PC-9 (cell line): ENCODE measurements at regions not wholly inside any gene's neighbourhood (a gene's known extent, or its start where the extent isn't known, plus 50 kb on each side); places are given as distances from the start of the nearest gene placed in this dataset.
A peak's percentile ranks its signal among the peaks of the same experiment; 100 is the strongest.

Experiments used
- BruUV-seq: library from RNA; stranded (reverse); fragments of 400-500 nt; replicated peaks from 2 replicates; lab custom pipeline; 2021; lab: Mats Ljungman, UMichigan
- CTCF ChIA-PET: fragments of 300-600 bp; sonication (Branson Sonifier 250); formaldehyde crosslinking; loops from one replicate; lab custom pipeline; 2022; ENCODE audit warnings: antibody characterized with exemption; lab: Charles Lee
- POLR2A ChIA-PET: fragments of 300-600 bp; sonication (Branson Sonifier 250); formaldehyde crosslinking; loops from one replicate; lab custom pipeline; 2022; ENCODE audit warnings: antibody characterized with exemption; ENCODE audit not compliant: unreplicated experiment; lab: Charles Lee
- DNase-seq, 2 experiments: peaks; one replicate each; pipeline versions ENCODE4 v3.0.0 to v3.0.0-alpha.2; 2015 to 2022; ENCODE audit warnings: mixed read lengths in 1 of 2
- H2AFZ ChIP-seq: fragments of 200-600 bp; sonication (generic); 2 replicates; pipeline ENCODE4 v1.8.1; 2017; ENCODE audit warnings: antibody characterized with exemption
- H3F3A ChIP-seq: fragments of 200-600 bp; sonication (generic); 2 replicates; pipeline ENCODE4 v1.8.1; 2017; ENCODE audit warnings: antibody characterized with exemption, mild to moderate bottlenecking, low read depth; ENCODE audit not compliant: insufficient read depth
- H3K27ac ChIP-seq: fragments of 200-600 bp; sonication (generic); 2 replicates; pipeline ENCODE4 v1.6.1; 2016; ENCODE audit warnings: mixed run types
- H3K27me3 ChIP-seq: fragments of 200-600 bp; sonication (generic); 2 replicates; pipeline ENCODE4 v1.6.1; 2016; ENCODE audit warnings: low read depth, mixed run types; ENCODE audit not compliant: insufficient read depth
- H3K36me3 ChIP-seq: fragments of 200-600 bp; sonication (generic); 2 replicates; pipeline ENCODE4 v1.6.1; 2016; ENCODE audit warnings: low read depth, mixed run types
- H3K4me1 ChIP-seq: fragments of 200-600 bp; sonication (generic); replicated peaks from 2 replicates; pipeline ENCODE4 v1.6.1; 2016; ENCODE audit warnings: mixed run types; ENCODE audit not compliant: insufficient read depth
- H3K4me2 ChIP-seq: fragments of 200-600 bp; sonication (generic); 2 replicates; pipeline ENCODE4 v1.6.1; 2017; ENCODE audit warnings: mixed run types
- H3K4me3 ChIP-seq: fragments of 200-600 bp; sonication (generic); 2 replicates; pipeline ENCODE4 v1.6.1; 2016; ENCODE audit warnings: mixed run types
- H3K79me2 ChIP-seq: fragments of 200-600 bp; sonication (generic); 2 replicates; pipeline ENCODE4 v1.6.1; 2017; ENCODE audit warnings: low read depth, mixed run types
- H3K9me2 ChIP-seq: fragments of 200-600 bp; sonication (generic); 2 replicates; pipeline ENCODE4 v1.8.1; 2017; ENCODE audit warnings: mild to moderate bottlenecking; ENCODE audit not compliant: insufficient read depth
- H3K9me3 ChIP-seq: fragments of 200-600 bp; sonication (generic); 2 replicates; pipeline ENCODE4 v1.8.1; 2016; ENCODE audit warnings: low read depth; ENCODE audit not compliant: insufficient read depth
- H4K20me1 ChIP-seq: fragments of 200-600 bp; sonication (generic); 2 replicates; pipeline ENCODE4 v1.8.1; 2017; ENCODE audit not compliant: insufficient read depth
- EZH2 ChIP-seq: fragments of 200-600 bp; sonication (generic); IDR thresholded peaks from 2 replicates; pipeline ENCODE4 v1.8.0; 2017; ENCODE audit warnings: antibody characterized with exemption, low read depth
- intact Hi-C: fragments of 100-400 bp; cut with micrococcal nuclease; formaldehyde crosslinking; loops from one replicate; pipeline ENCODE4 v1.10.0; 2022; ENCODE audit not compliant: unreplicated experiment
- TF ChIP-seq, protein P1 (sequence below): fragments of 200-600 bp; sonication (generic); conservative IDR thresholded peaks from 2 replicates; pipeline ENCODE4 v1.6.1; 2017; ENCODE audit warnings: mixed run types, antibody characterized with exemption, mild to moderate bottlenecking, moderate library complexity

DNA sequence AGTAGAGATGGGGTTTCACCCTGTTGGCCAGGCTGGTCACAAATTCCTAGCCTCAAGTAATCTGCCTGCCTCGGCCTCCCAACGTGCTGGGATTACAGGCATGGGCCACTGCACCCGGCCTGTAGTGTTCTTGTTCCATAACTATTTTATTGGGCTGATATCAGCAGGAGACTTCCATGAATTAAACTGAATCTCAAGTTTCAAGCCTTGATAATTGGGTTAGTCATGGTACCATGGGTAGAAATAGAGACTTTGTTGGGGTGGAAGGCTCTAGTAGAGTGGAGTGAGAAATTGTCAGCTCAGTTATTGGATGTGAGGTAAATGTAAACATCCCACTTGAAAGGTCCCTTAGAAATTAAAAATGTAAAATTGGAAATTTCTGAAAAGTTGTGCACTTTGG is 419.1 kb downstream of the ADGRL2 start:
- Histone ChIP-seq H3K9me3 (no peaks in the 10 kb centered on the region), H3F3A (no peaks in the 10 kb centered on the region), H3K4me1 (no peaks in the 10 kb centered on the region), H3K27ac (no peak overlapping the region), H4K20me1 (no peaks in the 10 kb centered on the region), H3K9me2 (no peaks in the 10 kb centered on the region), H3K36me3 (no peaks in the 10 kb centered on the region), H3K79me2 (no peaks in the 10 kb centered on the region), H3K4me2 (no peak overlapping the region), H3K27me3 (no peaks in the 10 kb centered on the region), H3K4me3 (no peak overlapping the region), H2AFZ (no peak overlapping the region)
- BruUV-seq, result no TSS peak
- intact Hi-C loops, result no loop called here
- no peak for DNase-seq
- TF ChIP-seq EZH2, result no peak
- TF ChIP-seq, protein P1, sequence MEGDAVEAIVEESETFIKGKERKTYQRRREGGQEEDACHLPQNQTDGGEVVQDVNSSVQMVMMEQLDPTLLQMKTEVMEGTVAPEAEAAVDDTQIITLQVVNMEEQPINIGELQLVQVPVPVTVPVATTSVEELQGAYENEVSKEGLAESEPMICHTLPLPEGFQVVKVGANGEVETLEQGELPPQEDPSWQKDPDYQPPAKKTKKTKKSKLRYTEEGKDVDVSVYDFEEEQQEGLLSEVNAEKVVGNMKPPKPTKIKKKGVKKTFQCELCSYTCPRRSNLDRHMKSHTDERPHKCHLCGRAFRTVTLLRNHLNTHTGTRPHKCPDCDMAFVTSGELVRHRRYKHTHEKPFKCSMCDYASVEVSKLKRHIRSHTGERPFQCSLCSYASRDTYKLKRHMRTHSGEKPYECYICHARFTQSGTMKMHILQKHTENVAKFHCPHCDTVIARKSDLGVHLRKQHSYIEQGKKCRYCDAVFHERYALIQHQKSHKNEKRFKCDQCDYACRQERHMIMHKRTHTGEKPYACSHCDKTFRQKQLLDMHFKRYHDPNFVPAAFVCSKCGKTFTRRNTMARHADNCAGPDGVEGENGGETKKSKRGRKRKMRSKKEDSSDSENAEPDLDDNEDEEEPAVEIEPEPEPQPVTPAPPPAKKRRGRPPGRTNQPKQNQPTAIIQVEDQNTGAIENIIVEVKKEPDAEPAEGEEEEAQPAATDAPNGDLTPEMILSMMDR, result no peak
- ChIA-PET POLR2A (no interaction called here), CTCF (no interaction called here)

DNA sequence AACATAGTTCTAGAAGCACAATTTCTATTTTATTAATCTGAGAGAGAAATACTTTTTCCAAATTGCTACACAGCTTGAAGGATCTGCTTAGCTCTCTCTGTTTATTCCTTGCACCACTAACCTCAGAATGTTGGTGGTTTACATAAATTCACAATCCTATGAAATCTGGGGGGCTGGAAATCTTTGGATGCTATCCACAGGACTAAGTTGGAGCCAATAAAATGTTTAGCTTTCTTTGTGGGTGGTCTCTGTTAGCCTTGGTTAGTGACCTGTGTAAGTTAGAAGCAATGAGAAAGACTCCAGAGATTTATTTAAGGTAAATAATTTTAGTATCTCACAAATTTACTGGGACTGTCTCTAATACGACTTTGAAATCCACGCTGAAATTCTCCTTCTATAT is 418.1 kb downstream of the ADGRL2 start:
- peak in 1 of 2 experiments; percentile 31 for DNase-seq
- H3K4me1 ChIP-seq, result no peaks in the 10 kb centered on the region
- no peaks in the 10 kb centered on the region for H3K9me3 ChIP-seq
- intact Hi-C loops, result no loop called here
- no peak overlapping the region for H3K4me3 ChIP-seq
- no peaks in the 10 kb centered on the region for H3K9me2 ChIP-seq
- H3K36me3 ChIP-seq, result no peaks in the 10 kb centered on the region
- H3K4me2 ChIP-seq, result no peak overlapping the region
- ChIA-PET POLR2A (no interaction called here), CTCF (no interaction called here)
- H3K27ac ChIP-seq, result no peak overlapping the region
- H3F3A ChIP-seq, result no peaks in the 10 kb centered on the region
- H4K20me1 ChIP-seq, result no peaks in the 10 kb centered on the region
- no TSS peak for BruUV-seq
- H3K27me3 ChIP-seq, result no peaks in the 10 kb centered on the region
- H2AFZ ChIP-seq, result no peak overlapping the region
- no peaks in the 10 kb centered on the region for H3K79me2 ChIP-seq
- TF ChIP-seq EZH2, result no peak
- TF ChIP-seq, protein P1, result no peak

DNA sequence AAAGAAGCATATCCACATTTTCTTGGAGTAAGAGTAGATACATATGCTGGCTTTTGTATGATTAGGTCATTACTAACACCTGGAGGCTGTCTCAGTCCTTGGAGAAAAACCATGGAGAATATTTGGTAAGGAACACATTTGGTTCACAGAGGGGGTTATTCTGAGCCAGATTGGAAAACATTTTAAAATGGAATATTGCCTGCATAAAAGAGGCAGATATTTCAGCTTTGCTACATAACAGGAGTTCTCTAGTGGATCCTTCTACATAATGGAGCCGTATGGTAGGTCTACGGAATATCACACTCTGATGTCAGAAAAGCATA is 415.1 kb downstream of the ADGRL2 start:
- Histone ChIP-seq H3K4me3 (no peak overlapping the region), H3K36me3 (no peaks in the 10 kb centered on the region), H3K4me1 (no peaks in the 10 kb centered on the region), H2AFZ (no peak overlapping the region), H3K79me2 (no peaks in the 10 kb centered on the region), H3K27ac (no peak overlapping the region), H3K9me2 (no peaks in the 10 kb centered on the region), H4K20me1 (no peaks in the 10 kb centered on the region), H3F3A (no peaks in the 10 kb centered on the region), H3K4me2 (no peak overlapping the region), H3K9me3 (no peaks in the 10 kb centered on the region), H3K27me3 (no peaks in the 10 kb centered on the region)
- POLR2A ChIA-PET, result no interaction called here
- peak in 1 of 2 experiments; percentile 2 for DNase-seq
- CTCF ChIA-PET, result no interaction called here
- intact Hi-C loops, result no loop called here
- TF ChIP-seq EZH2, result no peak
- TF ChIP-seq, protein P1, result no peak
- BruUV-seq, result no TSS peak
